GM19467 (cell line): ENCODE measurements at regions not wholly inside any gene's neighbourhood (a gene's known extent, or its start where the extent isn't known, plus 50 kb on each side); places are given as distances from the start of the nearest gene placed in this dataset.

Experiments used
- ATAC-seq: cut with Tn5 transposase; IDR thresholded peaks from one replicate; pipeline ENCODE4 v1.9.1; 2021; ENCODE audit warnings: mild to moderate bottlenecking, moderate library complexity; ENCODE audit not compliant: unreplicated experiment

DNA sequence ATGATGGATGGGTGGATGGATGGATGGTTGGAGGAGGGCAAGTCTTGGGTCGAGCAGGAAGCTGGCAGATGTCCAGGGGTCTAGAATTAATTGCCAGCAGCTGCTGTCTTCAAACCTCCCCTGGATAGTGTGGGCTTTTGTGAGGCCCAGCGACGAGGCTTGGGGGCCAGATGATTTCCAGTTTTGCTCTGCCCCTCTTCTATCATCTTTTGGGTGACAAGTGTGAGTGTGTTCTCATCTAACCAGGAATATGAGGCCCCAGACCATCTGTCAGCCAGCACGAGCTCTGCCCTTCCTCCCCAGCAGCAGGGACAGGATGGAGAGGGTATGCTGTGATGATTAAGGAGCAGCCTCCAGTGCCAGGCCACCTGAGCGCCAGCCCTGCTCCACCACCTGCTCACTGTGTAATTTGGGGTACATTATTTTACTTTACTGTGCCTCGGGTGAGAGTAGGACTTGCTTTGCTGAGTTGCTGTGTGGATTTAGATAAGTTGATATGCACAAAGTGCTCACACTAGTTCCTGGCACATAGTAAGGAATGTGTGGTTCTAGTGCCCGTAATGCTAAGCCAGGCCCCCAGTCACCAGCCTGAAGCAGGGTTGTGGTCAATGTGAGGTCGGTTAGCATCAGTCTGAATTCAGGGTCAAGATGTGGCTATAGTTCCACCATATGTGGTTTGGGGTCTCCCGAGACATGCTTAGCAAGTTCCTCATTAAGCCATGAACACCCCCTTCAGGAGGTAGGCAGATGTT is 251.1 kb downstream of the CYP26B1 start:
- no peak for ATAC-seq

DNA sequence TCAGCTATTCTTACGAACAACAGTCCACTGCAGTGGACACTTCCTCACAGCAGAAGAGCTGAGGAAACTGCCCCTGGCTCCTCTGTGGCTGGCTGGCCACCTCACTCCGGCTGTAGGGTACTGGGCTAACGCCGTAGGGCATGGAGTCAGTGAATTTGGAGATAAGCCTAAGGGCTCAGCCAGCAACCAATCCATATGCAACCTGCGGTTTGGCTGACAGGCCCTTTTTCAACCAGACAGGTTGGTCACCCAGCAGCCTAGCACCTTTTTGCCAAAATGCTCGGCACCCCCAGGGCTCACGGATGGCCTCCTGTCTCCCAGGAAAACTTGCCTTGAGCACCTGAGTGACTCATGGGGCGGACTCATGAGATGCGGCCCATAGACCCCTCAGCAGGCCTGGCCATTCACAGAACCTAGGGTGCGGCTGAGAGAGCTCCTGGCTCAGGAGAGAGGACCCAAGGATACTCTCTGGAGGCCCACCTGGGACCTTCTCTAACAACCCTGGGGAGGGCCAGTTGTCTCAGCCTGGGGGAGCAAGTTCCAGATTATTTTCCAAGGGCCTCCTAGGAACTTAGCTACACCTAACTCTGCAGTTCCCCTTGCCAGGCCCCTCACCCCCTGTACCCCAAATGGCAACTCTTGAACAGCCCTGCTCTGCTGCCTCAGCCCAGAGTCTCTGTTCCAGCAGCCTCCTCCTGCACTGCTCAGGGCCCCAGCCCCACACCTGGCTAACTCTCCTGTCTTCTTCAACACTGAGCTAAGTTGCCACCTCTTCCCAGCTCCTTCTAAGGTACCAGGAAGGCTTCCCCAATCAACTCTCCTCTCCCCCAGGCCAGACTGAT is 252.1 kb downstream of the CYP26B1 start:
- no peak for ATAC-seq

DNA sequence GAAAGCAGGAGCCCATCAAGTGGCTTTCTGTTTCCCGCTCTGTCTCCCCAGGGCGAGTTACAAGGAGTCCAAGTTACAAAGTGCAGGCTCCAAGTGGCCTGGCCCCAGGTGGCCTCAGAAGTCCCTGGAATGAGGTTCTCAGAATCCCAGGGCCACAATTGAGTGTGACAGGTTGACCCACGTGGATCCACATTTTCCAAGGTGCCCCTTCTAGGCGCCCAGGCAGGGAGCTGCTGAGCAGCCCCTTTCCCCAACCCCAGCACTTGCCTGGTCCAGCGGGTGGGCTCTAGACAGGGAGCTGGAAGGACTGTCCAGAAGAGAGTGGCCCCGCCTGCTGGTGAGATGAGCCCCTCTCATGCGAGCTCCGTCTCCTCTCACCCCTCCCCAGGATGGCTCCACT is 253.4 kb downstream of the CYP26B1 start:
- ATAC-seq = no peak

DNA sequence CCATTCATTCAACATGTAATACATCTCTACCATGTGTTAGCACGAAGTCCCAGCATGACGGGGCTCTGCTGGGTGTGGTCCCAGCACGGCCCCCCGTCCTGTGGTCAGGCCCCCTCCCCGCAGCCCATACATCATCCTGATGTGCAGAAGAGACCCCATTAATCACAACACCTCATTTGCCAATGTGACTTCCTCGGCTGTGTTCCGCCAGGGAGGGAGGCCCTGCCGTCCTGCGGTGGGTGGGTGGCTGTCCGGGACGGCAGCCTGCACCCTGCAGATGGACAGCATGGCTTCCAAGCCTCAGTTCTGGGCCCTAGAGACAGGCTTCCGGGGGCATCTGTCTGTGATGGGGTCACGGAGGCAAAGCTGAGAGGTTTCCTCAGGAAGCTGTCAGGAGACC is 254.0 kb downstream of the CYP26B1 start:
- no peak for ATAC-seq

DNA sequence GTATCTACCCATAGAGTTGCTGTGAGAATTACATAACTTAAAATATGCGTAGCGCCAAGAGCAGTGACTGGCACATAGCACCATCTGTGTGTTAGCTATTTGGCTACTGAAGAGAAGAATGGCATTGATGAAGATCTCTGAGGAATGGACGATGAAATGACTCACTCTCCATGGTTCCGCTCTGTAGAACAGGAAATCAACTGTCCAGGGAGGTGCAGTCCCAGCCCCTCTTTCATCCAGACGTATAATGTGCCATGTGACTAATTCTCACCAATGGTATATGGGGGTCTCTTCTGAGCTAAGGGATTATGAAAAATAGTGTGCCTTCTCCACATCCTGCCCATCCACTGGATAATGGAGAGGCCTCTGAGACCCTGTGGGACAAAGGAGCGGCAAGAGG is 254.8 kb downstream of the CYP26B1 start:
- no peak for ATAC-seq

DNA sequence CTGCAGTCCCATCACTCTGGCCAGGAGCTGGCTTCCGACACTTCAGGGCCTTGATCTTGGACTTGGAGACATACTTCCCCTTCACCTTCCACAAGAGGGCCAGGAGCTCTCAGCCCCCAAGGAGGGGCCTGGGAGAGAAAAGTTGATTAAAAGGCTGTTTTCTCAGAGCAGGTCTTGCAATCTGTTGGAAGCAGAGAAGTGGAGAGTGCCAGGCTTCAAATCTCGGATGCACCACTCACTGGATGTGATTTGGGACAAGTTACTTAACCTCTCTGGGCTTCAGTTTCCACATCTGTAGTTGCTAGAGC is 255.3 kb downstream of the CYP26B1 start:
- no peak for ATAC-seq

DNA sequence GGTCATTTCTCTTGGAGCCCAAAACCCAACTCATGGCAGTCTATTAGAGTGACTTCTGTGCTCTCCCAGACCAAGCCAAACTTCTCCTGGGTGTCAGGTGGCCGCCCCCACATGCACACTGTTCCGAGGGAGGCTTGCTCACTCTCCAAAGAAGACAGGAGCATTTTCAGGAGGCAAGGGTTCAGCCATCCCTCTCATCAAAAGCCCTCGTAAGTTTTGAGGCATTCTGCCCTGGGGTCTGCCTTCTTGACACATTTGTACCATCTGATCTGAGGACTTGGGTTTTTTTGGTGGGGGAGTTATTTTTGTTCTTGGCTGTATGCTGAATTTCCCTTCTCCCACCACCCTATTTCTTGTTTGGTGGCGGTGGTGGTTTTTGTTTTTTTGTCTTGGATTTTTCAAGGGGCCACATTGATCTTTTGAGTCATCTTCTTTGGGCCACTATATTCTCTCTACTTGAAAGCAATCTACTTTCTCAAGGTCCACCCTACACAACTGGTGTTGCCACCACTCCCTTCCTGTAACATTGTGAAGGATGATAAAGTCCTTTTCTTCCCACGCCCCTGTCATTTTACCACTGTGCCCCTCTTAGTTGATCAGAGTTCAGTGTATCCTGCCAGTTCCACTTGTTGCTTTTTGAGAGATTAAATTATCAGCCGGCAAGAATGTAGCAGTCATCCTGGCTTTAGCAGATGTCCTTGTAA is 255.8 kb downstream of the CYP26B1 start:
- ATAC-seq = no peak

DNA sequence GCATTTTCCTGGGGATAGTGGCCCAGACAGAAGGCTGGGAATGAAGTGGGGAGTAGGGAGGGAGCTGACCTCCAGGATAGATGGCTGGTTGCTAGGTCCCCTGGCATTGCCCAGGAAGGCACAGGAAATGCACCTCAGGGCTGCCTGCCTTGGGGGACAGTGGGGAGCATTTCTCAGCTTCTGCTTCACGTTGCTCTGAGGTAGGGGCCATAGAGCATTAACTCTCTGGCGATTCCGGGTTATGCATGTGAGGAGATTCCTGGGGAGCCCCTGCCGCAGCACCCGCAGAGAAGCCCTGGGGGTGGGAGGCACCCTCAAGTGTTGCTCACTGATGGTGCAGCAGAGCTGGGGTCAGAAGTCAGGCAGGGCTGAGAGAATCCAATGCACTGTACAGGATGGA is 256.5 kb downstream of the CYP26B1 start:
- ATAC-seq = no peak

DNA sequence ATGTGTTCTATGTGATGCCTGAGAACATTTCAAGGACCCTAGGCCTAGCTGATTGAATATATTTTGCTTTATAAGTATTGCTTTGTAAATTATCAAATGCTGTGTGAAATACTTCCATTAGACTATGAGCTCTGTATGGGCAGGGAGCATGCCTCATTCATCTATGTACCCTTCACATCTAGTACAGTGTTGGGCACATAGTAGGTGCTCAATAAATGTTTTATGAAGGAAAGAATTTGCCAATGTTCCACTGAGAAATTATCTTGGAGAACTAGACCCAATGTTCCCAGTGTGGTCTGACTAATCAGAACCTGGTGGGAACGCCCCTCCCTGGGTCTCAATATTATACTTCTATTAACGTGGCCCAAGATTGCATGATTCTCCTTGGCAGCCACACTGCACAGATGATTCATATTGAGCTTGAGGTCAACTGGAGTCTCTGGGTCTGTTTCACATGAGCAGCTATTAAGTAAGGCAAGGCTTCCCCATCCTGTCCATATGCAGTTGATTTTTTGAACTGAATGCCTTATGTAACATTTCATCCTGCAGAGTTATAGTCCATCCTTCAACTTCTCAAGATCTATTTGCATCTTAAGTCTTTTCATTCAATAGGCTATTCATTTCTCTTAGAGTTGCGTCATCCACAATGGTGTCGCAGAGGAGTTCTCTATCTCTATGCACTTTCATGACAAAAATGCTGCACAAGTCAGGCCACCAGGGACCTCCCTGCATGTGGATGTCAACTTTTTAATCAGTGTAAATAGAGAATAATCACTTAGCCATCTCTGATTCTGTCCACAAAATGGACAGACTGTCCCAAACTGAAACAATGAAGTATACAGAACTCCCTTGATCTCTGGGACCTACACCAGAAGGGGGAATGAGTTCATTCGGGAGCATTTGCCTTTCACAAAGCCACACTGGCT is 257.6 kb downstream of the CYP26B1 start:
- no peak for ATAC-seq

DNA sequence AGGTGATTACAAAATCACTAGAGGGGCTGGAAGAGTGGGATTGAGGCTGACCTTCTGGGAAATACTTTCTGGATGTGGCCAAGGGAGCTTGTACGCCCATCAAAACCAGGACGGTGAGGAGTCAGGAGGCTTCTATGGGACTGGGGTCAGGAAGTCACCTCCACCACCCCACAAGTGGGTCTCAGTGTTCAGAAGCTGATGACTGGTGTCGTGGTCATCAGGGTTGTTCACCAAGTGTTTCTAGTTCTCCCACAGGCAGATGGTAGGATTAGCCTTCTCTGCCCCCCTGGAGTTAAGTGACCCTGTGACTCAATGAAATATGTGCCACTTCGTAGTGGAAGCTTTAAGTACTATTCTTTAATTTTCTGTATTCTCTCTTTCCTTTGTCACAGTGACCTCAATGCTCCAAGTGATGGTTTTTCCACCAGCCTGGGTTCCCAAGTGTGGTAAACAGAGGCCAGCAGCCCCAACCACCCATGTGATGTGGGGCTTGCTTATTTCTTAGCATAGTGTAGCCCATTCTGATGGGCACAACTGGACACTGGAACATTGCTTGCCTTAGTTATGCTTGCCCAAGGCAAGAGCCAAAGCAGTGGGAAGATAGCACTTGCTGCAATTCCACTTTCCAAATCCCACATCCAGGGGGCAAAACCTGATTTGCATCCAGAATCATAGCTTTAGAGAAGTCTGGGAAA is 258.8 kb downstream of the CYP26B1 start:
- ATAC-seq = no peak

DNA sequence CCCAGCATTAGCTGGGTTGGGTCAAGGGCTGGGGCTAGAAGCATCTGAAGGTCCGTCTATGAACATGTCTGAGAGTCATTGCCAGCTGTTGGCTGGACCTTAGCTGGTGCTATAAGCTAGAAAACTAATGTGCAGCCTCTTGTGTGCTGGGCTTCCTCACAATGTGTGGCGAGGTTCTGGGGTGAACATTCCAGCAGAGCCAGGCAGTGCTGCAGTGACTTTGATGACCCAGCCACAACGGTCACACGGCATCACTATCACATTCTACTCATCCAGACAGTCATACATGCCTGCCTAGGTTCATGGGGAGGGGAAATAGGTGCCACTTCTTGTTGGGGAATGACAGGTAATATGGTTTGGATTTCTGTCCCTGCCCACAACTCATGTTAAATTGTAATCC is 260.5 kb downstream of the CYP26B1 start:
- no peak for ATAC-seq

DNA sequence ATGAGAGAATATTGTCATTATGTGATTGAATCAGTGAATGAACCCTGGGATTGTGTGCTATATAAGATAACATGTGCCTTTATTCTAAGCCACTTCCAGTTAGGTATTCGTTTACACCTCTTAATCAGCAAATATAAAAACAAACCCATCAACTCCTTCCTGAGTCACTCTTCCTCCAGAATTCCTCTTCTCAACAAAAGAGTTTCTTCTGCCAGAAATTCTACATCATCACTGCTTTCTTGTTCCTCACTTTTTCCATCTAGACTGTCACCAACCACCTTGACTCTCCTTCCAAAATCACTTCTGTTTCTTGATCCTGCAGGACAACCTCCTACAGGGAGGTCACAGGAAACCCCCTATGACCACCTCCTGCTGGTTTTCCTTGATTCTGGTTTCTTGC is 261.4 kb downstream of the CYP26B1 start:
- ATAC-seq = no peak

DNA sequence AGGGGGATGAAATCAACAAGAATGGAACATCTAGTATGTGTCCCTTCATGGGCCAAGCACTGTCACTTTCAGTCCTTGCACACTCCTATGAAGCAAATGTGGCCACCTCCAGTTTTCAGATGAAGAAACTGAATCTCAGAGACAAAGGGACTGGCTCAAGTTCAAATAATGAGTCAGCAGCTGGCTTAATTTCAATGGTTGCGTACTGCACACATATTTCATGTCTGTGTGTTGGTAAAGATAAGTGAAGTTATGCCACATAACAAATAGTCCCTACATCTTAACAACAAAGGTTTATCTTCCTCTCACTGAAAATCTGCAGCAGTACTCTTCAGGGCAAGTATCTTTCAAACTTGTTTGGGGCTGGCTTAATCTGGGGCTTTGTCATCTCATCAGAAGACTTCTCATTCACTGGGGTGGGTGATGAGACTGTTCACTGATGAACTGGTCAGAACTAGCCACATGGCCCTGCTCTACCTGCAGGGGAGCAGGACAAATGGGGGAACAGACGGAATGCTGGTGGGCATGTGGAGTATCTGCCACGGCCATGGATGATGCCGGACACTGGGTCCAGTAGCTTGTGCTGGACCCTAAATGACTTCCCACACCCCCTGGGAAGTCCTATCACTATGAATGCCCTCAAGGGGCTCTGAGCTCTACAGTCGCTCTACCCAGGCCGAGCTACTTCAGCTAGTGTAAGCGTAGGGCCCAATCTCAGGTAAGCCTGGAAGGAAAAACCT is 263.2 kb downstream of the CYP26B1 start:
- ATAC-seq = no peak

DNA sequence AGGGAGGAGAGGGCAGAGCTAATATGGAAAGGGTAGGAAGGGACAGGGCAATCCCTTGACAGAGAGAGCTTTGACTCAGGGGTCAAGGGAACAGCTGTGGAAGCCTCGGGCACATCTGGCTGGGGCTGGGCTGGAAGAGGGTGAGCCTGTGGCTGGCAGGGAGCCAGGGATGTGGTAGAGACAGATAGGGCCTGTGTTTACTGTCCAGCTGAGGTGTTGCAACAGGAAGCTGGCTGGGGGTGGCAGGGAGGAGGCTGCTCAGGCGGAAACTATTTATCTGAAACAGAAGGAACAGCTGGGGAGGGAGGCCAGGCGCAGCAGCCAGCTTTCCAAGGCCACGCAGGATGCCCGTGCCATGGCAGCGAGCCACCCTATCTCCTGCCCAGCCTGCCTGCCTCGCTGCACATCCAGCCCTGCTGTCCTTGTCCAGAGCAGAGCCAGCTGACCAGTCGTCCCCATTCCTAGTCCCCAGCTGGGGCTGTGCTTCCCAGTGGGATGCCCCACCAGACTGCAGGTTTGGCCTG is 264.7 kb downstream of the CYP26B1 start:
- ATAC-seq = no peak

DNA sequence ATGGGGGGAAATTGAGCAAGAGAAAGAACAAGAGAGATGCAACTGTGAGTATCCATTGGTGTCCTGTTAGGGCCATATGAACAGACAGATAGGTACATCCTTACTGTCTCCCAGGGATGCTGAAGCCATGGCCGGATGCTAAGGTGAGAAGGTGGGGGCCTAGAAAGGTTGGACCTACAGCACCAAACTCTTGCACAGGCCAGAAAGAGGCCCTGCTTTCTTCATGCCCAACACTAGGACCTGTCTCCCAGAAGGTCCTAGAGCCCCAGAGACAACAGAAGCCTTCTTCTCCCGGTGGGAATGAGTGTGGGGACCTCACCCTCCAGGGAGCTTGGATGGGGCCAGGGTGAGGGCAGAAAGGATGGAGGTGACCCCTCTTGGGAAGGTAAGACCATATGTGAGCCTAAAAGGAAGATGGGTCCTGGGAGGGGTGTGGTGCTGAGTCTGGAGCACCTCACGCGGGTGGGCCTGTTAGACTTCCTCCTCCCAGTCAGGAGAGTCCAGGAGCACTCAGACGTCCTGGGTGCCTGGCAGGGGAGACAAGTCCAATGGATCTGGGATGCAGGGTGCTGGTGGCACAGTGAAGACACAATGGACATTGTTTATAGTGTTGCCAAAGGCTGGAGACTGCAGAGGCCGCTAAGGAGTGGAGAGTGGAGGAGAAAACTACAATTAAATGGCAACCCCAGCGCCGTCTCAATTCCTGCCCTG is 265.3 kb downstream of the CYP26B1 start:
- no peak for ATAC-seq

DNA sequence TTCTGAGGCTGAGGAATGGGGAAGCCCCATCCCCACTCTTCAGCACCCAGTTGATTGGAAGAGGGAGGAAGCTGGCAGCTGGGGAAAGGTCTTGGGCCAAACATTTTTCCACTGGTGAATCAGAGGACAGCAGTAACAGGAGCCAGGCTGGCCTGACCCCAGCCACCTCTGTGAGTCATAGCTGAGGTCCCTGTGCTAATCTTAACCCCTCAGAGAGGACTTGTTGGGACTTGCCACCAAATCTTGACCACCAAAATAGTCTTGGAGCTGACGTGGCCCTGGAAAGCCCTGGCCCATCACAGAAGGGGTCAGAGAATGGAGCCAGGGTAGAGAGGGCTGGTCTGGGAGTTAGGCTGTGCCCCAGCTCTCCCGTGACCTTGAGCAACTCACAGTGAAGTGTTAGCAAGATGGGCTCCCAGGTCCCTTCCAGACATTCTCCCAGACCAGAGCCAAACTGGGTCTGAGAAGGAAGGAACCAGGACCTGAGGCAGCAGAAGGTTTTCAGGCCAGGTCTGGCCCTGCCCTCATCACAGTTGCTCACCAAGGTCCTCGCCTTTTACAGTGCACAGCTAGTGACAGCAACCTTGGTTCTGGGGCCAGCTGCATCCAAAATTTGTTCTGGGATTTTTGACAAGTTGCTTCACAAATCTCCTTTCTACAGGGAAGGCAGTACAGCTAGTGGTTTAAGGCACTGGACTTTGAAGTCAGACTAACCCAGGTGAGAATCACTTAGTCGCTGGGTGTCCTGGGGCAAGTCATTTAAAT is 266.6 kb downstream of the CYP26B1 start:
- no peak for ATAC-seq

DNA sequence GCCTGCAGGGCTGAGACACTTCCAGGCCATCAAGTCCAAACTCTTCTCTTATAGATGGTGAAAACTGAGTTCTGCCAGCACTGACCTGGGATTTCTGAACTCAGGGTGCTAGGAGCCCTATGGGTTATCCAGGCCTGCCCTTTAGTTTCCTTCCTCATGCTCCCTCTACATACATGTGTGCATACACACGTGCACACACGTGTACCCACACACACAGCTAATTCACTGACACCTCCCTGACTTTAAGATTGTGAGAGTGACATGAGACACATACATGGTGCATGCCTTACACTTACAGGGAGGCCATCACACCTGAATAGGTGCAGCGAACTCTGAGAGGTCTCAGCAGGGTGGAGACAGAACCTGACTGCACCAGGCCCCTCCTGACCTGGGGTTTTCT is 267.4 kb downstream of the CYP26B1 start:
- ATAC-seq = no peak
